ENCODE measurements at regions not wholly inside any gene's neighbourhood (a gene's known extent, or its start where the extent isn't known, plus 50 kb on each side); places are given as distances from the start of the nearest gene placed in this dataset.

DNA sequence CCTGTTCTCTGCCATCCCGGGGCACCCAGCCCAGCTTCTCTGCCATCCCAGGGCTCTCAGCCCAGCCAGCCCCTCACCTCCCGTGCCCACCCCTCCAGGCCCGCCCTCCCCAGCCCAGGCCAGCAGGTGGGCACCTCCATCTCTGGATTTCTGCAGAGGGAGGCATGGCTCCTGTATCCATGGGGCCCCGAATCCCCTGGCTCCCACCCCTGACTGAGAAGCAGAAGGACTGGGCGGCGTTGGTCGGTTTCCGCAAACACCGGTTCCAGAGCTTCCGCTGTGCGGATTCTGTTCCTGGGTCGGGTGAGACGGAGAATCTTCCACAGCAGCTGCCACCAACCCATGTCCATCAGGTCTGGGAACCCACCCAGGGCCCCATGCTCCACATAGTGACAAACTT lies 240.3 kb downstream of the BRD1 start:
- Histone ChIP-seq H3K27me3 (no peaks in the 10 kb centered on the region), H3K9me3 (no peaks in the 10 kb centered on the region), H3K27ac (no peak overlapping the region), H3K36me3 (no peaks in the 10 kb centered on the region), H3K4me1 (no peaks in the 10 kb centered on the region), H3K4me3 (no peak overlapping the region)
- no peak for DNase-seq (ENCODE audit: low spot score in 2 of 2)
- TF ChIP-seq CTCF (IDR thresholded peaks at IDR 0.05) (no peak), POLR2A (IDR thresholded peaks at IDR 0.05) (no peak)
- 94 to 96% methylated on average over 10 to 13 of the region's 13 CpGs for WGBS, 2 donors

GRCh38 chr22:49586873-49587272 lies 240.8 kb downstream of the BRD1 start:
- TF ChIP-seq POLR2A (IDR thresholded peaks at IDR 0.05) = no peak
- no peak for TF ChIP-seq CTCF (IDR thresholded peaks at IDR 0.05)
- no peak for TF ChIP-seq EP300 (IDR thresholded peaks at IDR 0.05)
- no peaks in the 10 kb centered on the region for H3K27me3 ChIP-seq
- H3K4me1 ChIP-seq = no peaks in the 10 kb centered on the region
- H3K9me3 ChIP-seq = no peaks in the 10 kb centered on the region
- WGBS, 2 donors = 74 to 78% methylated on average over 11 to 12 of the region's 12 CpGs
- no peaks in the 10 kb centered on the region for H3K36me3 ChIP-seq
- no peak overlapping the region for H3K4me3 ChIP-seq
- H3K27ac ChIP-seq = no peak overlapping the region
- no peak for DNase-seq (ENCODE audit: low spot score in 2 of 2)

- Histone ChIP-seq H3K4me3 (no peak overlapping the region), H3K27ac (no peak overlapping the region), H3K27me3 (no peaks in the 10 kb centered on the region), H3K36me3 (no peaks in the 10 kb centered on the region), H3K4me1 (no peaks in the 10 kb centered on the region), H3K9me3 (no peaks in the 10 kb centered on the region)
- TF ChIP-seq POLR2A (IDR thresholded peaks at IDR 0.05) (no peak), CTCF (IDR thresholded peaks at IDR 0.05) (no peak), EP300 (IDR thresholded peaks at IDR 0.05) (no peak)
- WGBS, 2 donors = 80 to 82% methylated on average over 20 of the region's 20 CpGs
- DNase-seq (ENCODE audit: low spot score in 2 of 2) = no peak
These were observed 241.4 kb downstream of the BRD1 start for GRCh38 chr22:49586244-49586748.

DNA sequence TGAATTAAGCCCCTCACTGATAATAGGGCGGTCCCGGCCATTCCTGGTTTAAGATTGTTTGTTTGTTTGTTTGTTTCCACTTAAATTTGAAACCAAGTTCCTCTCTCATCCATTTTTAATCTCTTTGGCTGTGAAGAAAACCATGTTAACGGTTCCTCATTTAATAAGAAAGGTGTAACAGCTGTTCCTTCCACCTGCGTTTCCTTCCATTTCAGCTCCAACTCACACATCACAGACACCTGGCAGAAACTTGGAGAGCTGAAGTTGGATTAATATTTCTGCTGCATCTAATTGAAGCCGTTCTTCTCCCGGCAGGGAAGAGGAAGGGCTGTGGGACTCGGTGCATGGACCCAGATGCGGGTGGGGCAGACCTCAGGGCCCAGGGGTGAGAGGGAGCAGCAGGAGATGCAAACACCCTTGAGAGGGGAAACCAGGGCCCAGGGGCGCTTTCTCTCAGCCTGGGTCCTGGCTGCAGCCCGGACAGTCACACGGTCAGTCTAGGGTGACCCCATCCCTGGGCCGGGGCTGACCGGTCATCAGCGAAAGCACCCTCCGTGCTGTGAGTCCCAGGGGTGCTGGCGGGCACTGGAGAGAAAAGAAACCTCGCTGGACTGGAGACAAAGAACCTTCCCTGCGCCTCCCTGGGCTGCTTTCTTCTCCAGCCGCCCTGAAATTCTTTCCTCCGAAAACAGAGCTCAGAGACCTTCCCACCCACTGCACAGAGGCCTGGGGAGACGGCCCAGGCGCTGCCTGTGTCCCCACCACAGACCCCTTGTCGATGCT lies 242.0 kb downstream of the BRD1 start:
- DNase-seq (ENCODE audit: low spot score in 2 of 2) = no peak
- H3K4me1 ChIP-seq = no peaks in the 10 kb centered on the region

More for the DNA sequence above, 242.0 kb downstream of the BRD1 start:
- 78 to 79% methylated on average over 23 of the region's 23 CpGs for WGBS, 2 donors
- TF ChIP-seq EP300 (IDR thresholded peaks at IDR 0.05) (no peak), POLR2A (IDR thresholded peaks at IDR 0.05) (no peak), CTCF (IDR thresholded peaks at IDR 0.05) (no peak)
- H3K36me3 ChIP-seq = no peaks in the 10 kb centered on the region
- peaks cover 0 to 6% (median 0%) of the 10 kb centered on the region in 4 donors for H3K9me3 ChIP-seq
- H3K27ac ChIP-seq = no peak overlapping the region
- H3K27me3 ChIP-seq = no peaks in the 10 kb centered on the region
- H3K4me3 ChIP-seq = no peak overlapping the region

Data from tibial nerve (tissue), 4 donors.